ENCODE measurements at regions not wholly inside any gene's neighbourhood (a gene's known extent, or its start where the extent isn't known, plus 50 kb on each side); places are given as distances from the start of the nearest gene placed in this dataset.

DNA sequence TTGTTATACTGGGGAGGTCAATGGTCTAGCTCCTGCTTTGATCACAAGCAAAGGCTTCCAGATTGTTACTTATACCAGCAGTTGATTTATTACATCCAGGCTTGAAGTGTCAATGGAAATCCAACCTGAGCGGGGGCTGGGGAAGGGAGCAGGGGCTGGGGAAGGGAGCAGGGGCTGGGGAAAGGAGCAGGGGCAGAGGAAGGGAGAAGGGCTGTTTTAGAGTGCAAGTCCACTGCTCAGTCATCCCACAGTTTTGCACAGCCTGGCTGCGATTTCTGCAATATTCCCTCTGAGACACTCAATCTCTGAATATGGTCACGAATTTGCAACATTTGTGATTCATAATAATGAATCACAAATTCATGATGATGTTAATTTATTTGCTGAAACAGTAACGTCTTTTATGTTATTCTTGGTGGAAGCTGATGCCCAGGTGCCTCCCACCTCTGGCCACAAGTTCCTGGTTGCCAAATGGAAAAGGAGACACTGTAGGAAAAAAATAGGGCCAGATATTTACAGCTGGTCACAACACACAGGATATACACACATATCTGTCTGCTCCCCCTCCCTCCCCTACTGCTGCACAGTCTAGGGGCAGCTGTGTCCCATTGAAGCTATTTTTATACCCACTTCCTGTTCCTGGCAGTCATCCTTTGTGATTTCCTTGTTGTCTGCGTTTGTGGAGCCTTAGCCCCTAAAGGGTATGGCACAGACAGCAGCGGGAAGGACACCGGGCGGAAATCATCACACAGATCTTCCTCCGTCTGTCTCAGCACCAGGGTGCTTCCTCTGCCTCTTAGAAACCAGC is 325.1 kb downstream of the GADD45G start:
- Histone ChIP-seq H2AFZ (ENCODE audit: low read depth, low read length, poor library complexity, severe bottlenecking) (no peak overlapping the region), H3K9me3 (ENCODE audit: control insufficient read depth in 1 of 2, insufficient read depth in 1 of 2, low read depth in 1 of 2, low read length in 2 of 2) (no peaks in the 10 kb centered on the region), H3K36me3 (ENCODE audit: control insufficient read depth in 1 of 2, insufficient read depth in 2 of 2, low read length in 2 of 2) (no peaks in the 10 kb centered on the region), H3K4me1 (ENCODE audit: control insufficient read depth in 1 of 2, insufficient read depth in 2 of 2, low read length in 2 of 2) (no peaks in the 10 kb centered on the region), H4K20me1 (ENCODE audit: insufficient read depth) (no peaks in the 10 kb centered on the region), H3K79me2 (ENCODE audit: insufficient read depth, low read length) (no peaks in the 10 kb centered on the region), H3K9ac (ENCODE audit: low read length) (no peak overlapping the region), H3K9me2 (ENCODE audit: insufficient read depth) (no peaks in the 10 kb centered on the region), H3K4me2 (ENCODE audit: low read length) (no peak overlapping the region), H3K27me3 (ENCODE audit: insufficient read depth, low read length) (peaks cover 51% of the 10 kb centered on the region; the same call in 1 of the 2 replicates), H3K27ac (ENCODE audit: low read depth, low read length) (no peak overlapping the region), H3K4me3 (replicated peaks in 1 of 2; ENCODE audit: low read depth in 1 of 2, low read length in 2 of 2) (no peak overlapping the region)
- BruUV-seq (replicated peaks): no TSS peak
- TF ChIP-seq RAD21 (IDR thresholded peaks at IDR 0.05; ENCODE audit: low read depth) (no peak), CBX3 (IDR thresholded peaks at IDR 0.05; ENCODE audit: low read depth) (no peak), CEBPB (IDR thresholded peaks at IDR 0.05; ENCODE audit: low read depth) (no peak), SIN3A (IDR thresholded peaks at IDR 0.05; ENCODE audit: low read depth) (no peak), YY1 (IDR thresholded peaks at IDR 0.05; ENCODE audit: extremely low read depth, insufficient replicate concordance, low read depth, low read length) (no peak), TCF7L2 (IDR thresholded peaks at IDR 0.05; ENCODE audit: borderline replicate concordance, extremely low read depth, insufficient read depth, insufficient read length) (no peak), SRF (IDR thresholded peaks at IDR 0.05; ENCODE audit: low read depth) (no peak), EGR1 (IDR thresholded peaks at IDR 0.05; ENCODE audit: low read depth) (no peak), EZH2 (IDR thresholded peaks at IDR 0.05) (no peak), FOSL1 (IDR thresholded peaks at IDR 0.05; ENCODE audit: low read depth) (no peak), SP1 (IDR thresholded peaks at IDR 0.05; ENCODE audit: low read depth) (no peak), ZNF274 (IDR thresholded peaks at IDR 0.05; ENCODE audit: low read depth, low read length) (no peak), JUND (IDR thresholded peaks at IDR 0.05) (no peak)
- TF ChIP-seq, protein P1, sequence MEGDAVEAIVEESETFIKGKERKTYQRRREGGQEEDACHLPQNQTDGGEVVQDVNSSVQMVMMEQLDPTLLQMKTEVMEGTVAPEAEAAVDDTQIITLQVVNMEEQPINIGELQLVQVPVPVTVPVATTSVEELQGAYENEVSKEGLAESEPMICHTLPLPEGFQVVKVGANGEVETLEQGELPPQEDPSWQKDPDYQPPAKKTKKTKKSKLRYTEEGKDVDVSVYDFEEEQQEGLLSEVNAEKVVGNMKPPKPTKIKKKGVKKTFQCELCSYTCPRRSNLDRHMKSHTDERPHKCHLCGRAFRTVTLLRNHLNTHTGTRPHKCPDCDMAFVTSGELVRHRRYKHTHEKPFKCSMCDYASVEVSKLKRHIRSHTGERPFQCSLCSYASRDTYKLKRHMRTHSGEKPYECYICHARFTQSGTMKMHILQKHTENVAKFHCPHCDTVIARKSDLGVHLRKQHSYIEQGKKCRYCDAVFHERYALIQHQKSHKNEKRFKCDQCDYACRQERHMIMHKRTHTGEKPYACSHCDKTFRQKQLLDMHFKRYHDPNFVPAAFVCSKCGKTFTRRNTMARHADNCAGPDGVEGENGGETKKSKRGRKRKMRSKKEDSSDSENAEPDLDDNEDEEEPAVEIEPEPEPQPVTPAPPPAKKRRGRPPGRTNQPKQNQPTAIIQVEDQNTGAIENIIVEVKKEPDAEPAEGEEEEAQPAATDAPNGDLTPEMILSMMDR (IDR thresholded peaks at IDR 0.05 in 2 of 3, conservative IDR thresholded peaks at IDR 0.05 in 1 of 3; ENCODE audit: borderline replicate concordance in 1 of 3, insufficient read depth in 1 of 3, low read depth in 2 of 3, low read length in 2 of 3): no peak
- TF ChIP-seq, protein P2, sequence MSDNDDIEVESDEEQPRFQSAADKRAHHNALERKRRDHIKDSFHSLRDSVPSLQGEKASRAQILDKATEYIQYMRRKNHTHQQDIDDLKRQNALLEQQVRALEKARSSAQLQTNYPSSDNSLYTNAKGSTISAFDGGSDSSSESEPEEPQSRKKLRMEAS (IDR thresholded peaks at IDR 0.05): no peak
- RAD21 ChIA-PET (ENCODE audit: low non-redundant PET in 1 of 2, low total read pairs in 2 of 2, uncharacterized antibody in 2 of 2, unreplicated experiment in 2 of 2): no interaction called here
- no peak for ATAC-seq
- DNase-seq (ENCODE audit: low read depth, low spot score): no peak
- POLR2A ChIA-PET: no interaction called here
- CTCF ChIA-PET: interaction anchor here (0.7 to 1.3 kb wide), 3 partner anchors 11 to 326 kb away, joined by 3 to 5 read pairs (median 5); no protein-coding TSS in a partner anchor
- intact Hi-C loops (cut with micrococcal nuclease): no loop called here
